HG03342 (cell line): ENCODE measurements at regions not wholly inside any gene's neighbourhood (a gene's known extent, or its start where the extent isn't known, plus 50 kb on each side); places are given as distances from the start of the nearest gene placed in this dataset.

Source experiments
- ATAC-seq: cut with Tn5 transposase; IDR thresholded peaks from one replicate; pipeline ENCODE4 v1.9.1; 2021; ENCODE audit warnings: mild to moderate bottlenecking, moderate library complexity; ENCODE audit not compliant: unreplicated experiment

DNA sequence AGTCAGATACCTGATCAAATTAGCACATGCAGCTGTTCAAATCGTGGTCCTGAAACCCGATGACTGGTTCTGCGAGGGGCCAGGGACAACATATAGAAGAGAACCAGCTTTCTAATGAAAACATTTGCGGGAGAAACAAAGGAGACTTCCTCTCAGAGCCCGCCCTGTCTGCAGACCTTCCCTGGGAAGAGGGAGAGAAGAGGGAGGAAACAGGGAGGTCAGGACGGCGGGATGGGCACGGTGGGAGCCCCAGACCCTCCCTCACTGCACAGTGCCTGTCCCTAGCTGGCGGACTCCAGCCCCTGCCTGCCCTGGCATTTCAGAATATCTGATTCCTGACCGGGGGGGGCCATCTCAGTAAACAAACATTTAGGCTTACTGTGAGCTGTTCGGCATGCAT is 317.3 kb downstream of the FOXL1 start:
- no peak for ATAC-seq

DNA sequence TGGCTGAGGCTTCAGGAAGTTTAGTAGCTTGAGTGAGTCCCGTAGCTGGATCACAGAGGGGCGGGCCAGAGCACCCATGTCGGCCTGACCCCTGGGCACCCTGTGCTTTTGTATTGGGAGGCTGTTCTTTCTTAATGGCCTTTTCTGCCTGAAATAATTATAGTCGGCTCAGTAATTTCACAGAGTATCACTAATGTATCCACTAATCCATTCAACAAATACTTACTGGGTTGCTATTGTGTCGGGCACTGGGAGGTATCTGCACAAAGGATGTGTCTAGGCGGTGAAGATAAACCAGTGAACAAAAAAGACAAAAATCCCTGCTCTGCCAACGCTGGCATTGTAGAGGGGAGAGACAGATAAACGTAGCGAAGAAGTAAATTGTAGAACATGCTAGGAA is 318.6 kb downstream of the FOXL1 start:
- ATAC-seq, result no peak

DNA sequence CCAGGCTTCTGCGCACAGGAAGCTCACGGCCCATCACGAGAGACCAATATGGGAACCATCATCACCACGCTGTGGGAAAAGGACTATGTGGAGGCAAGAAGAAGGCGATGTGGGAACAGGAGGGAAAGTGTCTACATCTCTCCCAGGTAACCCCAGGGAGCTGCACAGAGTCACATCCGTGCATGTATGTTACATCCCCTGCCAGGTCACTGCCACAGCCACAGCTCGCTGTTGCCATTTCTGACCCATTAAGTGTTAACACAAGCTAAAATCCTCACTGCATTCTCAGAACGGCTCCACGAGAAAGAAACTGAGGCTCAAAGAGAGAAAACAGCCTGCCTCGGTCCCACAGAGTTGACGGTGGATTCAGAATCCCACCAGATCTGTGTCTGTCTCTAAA is 319.1 kb downstream of the FOXL1 start:
- no peak for ATAC-seq

DNA sequence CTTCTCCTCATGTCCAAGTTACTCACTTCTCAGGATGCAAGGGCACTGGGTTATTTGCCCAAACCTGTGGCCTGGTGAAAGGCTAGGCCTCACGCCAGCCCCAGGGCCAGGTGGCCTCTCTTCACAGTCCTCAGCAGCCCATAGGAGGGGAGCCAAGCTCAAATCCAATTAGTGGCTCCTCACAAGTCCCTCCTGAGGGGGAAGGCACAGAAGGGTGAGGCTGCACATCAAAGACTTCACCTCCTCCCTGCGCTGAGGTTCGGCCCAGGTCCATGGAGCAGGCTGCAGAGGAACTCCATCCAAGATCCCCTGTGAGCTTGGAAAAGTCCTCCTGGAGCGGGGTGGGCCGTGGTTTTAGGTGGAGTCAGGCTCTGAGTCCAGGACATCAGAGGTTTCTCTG is 320.0 kb downstream of the FOXL1 start:
- ATAC-seq, result no peak

DNA sequence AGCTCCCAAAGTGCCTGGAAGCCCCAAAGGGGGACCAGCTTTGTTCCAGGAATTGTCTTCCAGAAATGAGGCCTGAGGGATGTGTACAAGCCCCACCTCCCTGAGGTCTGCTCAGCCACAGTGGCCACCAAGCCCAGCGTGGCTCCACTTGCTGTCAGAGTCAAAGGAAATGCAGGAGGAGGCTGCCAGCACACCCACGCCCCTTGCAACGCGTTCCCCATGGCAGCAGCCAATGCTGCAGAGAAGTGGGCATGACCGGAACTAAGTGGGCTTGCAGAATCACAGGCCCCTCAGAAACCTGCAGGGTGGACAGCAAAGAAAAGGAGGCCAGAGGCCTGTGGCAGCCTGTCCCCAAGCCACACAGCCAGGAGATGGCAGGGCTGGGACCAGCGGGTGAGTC is 320.8 kb downstream of the FOXL1 start:
- ATAC-seq, result no peak

DNA sequence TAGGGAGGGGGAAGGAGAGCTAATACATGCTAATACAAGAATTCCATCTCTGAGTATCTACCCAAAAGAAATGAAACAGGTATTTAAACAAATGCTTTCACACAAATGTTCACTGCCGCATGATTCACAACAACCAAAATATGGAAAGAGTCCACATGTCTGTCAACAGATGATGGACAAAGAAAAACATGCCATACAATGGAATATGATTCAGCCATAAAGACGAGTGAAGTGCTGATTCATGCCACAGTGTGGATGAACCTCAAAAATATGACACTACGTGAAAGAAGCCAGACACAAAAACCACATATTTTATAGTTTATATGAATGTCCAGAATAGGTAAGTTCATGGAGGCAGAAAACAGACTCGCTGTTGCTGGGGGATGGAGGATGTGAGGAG is 321.4 kb downstream of the FOXL1 start:
- ATAC-seq, result no peak

DNA sequence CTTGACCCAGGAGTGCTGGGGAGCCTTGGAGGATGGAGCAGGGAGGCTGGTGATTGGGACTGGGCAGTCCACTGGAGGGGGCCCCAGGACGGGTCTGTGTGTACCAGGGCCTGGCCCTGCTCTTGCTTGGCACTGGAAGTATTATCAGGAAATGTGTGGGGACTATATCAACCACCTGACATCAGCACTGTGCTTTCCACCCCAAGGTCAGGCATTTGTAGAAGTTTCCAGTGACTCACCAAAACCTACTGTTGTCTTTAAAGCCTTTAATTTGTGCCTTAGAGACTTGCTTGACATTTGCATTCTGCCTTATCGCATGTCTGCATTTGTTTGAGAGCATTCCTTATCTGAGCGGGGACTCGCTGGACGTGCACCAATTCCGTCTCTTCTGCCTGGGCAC is 323.1 kb downstream of the FOXL1 start:
- ATAC-seq, result no peak

DNA sequence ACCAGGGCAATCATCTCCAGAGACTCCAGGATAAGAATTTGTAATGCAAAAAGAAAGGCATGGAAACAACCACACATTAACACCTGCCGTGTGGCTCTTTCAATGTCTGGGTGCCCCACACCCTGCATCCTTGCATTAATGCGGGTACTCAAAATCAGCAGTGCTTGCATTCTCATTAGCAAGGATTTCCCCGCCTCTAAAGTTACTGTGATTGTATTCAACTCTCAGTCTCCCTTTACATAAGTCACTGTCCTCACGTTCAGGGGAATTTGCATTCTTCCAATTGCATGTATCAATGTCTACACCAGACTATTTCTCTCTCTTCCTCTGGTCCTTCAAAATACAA is 324.3 kb downstream of the FOXL1 start:
- no peak for ATAC-seq

DNA sequence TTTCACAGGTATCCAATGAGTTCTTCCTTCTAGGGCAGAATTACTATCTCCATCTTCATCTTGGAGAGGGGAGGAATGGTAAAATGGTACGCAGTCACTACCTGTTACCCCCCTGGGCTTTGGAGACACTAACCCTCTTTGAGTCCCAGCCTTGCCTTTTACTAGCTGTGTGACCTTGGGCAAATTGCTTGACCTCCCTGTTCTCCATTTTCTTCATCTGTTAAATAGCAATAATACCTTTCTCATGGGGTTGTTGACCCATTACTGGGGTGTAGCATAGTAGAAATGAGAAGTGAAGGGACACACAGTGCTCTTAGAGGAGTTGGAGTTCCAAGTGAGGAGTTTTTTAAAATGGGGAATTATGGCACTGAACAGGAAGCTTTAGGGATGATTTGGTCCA is 324.7 kb downstream of the FOXL1 start:
- ATAC-seq, result no peak

DNA sequence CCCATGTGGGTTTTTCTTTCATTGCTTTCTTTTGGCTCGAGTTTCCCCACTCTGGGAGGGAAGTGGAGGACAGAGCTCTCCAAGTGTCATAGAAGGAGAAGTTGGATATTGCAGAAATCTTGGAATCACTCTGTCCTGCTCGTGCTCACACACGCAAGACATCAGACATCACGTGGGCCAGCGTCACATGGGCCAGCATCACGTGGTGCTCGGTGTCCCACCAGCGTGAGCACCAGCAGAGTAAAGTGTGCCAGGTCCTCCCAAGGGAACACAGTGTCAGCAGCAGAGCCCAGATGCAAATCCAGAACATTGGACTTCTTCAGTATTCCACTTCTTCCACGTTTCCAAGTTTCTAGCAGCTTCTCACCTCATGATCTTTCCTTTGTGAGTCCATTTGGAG is 327.0 kb downstream of the FOXL1 start:
- no peak for ATAC-seq

DNA sequence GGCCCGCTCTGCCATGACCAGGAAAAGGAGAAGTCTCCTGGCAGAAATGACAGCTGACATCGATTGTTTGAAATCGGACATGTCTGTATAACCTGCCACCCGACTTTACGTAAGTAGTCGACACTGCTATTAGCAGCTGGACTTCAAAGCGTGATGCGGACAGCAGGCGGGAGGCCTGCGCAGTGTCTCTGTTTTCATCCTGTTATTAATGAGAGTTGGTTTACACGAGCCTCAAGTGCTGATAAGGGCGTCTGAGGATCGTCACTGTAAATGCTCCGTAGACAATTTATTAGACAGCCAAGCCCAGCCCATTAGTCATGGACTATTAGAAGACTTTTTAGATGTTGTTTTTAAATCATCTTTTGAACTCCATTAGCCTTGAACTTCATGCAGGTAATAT is 328.3 kb downstream of the FOXL1 start:
- ATAC-seq, result no peak

DNA sequence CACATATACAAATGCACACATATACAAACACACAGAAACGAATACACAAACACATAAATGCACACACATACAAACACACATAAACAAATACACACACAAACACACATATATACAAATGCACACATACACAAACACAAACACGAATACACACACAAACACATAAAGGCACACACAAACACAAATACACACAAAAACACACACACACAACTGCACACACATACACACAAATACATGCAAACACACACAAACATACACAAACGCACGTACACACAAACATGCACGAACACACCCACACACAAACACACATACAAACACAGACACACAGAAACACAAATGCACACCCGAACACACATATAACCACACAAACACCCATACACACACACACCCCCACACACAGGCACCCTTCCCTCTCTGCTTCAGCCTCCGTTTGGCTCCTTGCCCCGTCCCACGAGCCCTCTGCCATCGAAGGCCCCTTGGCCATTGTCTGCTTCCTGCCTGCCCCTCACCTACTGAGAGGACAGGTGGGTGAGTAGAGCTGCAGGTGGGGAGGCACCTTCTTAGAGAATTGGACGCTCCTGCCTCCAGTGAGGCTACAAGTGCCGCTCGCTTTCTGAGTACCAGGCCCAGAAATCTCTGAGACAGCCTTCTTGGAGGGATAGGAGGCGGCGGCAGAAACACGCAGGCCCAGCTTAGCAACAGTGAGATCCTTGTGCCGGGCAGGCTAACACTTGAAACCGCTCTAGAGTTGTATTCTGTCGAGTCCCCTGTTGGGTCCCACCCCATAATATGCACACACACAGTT is 331.2 kb downstream of the FOXL1 start:
- no peak for ATAC-seq

DNA sequence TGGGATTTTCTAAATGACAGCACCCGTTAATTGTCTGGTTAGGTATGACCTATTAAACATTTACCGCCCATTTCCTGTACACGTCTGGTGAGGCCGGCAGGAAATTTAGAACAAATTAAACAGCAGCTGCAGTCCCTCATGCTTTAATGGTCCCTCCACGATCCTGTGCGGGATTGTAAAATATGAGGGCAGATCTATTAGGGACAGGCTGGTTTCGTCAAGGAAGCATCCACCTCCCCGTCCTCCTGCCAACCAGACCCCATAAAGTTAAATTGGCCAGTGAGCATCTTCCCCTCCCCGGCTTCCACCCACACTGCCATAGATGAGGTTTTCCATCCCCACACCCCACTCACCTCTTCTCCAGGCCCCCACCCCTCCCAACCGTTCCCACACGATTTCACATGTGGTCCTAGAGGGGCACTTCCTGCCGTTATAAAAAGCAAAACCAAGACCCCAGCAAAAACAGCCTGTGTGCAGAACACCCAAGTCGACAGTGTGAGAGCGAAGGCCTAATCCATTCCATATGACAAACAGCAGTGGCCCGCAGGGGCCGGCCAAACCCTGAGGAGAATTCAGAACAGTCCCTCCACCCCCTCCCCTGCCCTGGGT is 331.9 kb downstream of the FOXL1 start:
- ATAC-seq, result no peak

DNA sequence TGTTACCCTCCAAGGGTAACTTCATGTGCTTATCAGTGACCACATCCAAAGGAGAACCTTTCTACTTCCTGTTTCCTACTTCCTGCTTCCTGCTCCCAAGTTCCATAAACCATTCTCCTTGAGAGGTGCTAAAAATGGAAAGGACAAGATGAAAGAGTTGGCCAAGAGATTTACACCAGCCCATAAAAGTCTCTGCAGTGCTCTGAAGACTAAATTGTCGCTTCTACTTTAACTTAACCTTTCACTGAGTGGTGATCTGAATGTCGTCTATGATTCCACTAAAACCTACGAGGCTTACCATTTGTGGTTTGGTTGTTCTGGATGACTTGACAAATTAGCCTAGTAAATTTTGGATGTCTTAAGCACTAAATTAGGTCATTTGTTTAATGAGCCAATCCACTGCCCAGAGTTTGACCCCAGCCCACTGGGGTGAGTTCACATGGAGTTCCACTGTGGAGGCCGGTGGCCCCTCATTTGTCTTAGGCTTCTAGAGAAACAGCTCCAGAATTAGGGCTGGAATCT is 333.1 kb downstream of the FOXL1 start:
- no peak for ATAC-seq

DNA sequence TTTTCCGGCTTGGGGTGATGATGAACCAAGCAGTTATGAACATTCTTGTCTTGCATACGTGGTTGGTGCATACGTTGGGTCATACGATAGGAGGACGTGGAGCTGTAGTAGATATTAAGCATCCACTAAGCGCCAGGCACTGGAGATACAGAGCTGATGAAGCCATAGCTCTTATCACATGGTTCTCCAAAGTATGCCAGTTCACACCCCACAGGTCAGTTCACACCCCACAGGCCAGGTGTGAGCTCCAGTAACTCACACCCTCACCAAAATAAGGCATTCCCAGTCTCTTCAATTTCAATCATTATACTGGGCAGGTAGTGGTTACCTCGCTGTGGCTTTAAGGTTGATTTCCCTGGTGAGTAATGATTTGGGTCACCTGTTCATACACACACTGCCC is 335.5 kb downstream of the FOXL1 start:
- no peak for ATAC-seq

DNA sequence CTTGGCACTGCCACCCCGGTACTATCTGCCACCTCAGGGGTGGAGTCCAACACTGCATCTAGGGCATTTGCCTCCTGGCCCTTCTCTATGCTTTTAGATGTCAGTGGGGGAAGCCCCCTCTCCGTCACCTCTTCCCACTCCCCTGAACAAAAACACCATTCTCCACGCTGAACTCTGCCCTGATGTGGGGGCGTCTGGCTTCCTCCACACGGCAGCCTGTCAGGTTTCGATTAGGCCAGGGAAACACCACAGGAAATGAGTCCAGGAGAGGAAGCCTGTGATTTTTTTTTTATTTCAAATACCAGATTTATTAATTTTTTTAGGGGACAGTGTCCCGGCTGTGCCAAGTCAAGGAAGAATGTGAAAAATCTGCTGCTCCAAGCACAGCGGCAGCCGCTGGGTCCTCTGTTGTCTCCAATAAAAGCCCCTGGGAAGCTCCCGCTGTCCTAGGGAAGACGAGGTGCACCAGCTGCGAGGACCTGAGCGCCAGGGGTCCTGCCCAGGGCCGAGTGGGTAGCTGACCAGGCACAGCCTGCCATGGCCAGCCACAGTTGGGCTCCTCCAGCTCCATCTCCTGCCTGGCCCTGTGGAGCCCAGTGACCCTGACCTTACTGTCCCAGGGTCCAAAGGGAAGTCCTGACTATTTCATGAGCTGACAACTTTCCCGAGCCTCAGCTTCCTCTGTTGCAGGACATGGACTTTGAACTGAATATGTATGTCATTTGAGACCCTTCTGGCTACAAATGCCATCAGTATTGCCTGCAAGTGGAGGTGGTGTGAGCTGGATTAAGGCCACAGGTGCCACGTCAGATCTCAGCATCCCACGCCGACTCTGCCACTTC is 336.7 kb downstream of the FOXL1 start:
- no peak for ATAC-seq

DNA sequence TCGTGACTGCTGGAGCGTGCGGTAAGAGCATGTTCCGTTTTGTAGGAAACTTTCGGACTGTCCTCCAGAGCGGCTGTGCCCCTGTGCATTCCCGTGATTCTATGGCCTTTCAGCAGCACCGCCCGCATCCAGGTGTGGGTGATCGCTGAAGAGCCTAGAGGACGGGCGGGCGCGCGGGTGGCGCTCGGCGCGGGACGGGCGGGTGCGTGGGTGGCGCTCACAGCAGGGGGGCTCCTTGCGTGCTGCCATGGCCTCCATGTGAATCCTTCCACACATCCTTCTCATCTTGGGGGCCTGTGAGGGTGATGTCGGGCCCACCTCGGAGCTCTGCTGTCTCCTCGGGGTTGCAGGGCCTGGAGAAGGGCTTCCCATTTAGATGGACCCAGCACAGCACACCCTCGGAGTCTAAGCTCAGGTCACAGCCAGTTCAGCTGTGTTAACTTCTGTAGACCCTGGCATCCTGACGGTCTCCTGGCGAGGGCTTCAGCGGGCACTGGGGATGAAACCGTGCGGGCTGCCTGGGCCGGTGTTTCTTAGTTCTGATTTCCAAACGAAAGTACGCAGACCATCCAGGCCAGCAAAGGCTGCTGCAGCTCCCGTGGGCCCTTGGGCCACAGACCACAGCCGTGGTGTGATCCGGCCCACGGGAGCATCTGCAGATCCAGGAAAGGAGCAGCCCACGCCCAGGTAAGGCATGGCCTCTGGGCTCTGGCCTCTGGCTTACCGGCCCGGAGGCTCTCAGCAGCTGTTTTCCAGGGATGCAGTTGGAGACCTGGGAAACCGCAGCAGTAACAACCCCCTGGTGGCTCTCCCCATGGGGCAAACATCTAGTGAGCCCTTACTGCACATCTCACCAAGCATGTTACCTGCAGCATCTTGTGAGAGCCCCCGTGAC is 339.4 kb downstream of the FOXL1 start:
- ATAC-seq, result no peak

DNA sequence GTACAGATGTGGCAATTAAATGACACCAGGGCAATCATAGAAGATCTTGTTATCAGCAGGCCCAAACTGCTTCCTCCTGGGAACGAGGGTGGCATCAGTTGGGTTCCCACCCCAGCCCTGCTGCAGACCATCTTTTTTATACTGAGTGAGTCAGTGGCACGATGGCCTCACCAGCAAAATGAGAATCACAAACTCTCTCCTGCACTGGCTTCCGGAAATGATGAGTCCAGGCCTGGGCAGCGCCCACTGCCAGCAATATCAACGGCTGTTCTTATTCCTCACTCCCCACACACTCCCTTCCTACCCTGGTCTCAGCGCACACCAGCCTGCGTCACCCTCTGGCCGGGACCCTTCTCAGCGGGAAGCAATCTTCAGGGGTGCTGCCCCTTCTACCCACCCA is 340.3 kb downstream of the FOXL1 start:
- ATAC-seq, result no peak

DNA sequence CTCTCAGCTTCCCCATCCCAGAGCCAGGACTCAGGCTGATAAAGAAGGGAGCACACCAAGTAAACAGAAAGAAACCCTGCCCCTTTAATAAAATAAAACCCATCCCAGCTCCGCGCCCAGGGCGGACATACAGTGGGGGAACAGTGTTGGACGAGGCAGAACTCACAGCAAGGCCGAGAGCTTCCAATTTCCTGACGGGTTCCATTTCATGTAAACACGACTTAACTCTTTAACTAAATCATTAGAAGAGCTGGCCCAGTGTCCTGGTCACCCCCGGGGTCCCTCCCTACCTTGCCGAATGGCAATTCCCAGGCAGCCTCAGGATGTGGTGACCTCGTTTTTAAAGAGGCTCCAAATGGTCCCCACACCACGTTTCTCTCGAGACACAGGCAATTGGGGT is 340.7 kb downstream of the FOXL1 start:
- no peak for ATAC-seq

DNA sequence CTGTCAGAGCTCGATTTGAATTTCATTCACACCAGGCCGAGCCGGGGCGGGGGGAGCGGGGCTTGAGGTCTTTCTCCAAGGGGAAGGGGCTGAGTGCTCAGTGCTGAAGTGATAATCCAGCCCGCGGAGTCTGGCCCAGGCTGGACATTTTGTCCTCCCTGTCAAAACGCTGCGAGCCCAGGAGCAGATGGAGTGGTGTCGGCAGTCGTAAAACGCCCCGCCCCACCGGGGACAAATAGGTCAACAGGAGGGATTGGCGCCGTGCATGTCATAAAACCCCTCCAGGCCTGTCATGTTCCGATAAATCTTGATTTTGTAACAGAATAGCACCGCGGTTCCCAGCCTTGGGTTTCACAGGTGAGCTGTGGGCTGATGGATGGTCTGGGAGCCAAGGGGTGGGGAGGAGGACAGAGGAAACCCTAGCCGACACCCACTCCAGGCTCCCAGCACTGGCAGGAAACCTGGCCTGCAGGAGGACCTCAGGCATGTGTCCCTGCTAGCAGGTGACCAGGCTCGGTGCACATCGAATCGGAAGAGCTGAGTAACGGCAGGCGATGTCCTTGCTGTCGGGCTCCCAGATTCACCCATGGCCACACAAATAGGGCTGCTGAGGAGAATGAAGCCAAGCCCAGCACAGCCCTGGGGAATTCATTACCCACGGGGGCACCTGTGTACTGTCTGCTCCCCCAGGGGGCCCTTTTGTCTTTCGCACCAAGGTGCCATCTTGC is 341.4 kb downstream of the FOXL1 start:
- no peak for ATAC-seq
